ENCODE measurements at regions not wholly inside any gene's neighbourhood (a gene's known extent, or its start where the extent isn't known, plus 50 kb on each side); places are given as distances from the start of the nearest gene placed in this dataset.

DNA sequence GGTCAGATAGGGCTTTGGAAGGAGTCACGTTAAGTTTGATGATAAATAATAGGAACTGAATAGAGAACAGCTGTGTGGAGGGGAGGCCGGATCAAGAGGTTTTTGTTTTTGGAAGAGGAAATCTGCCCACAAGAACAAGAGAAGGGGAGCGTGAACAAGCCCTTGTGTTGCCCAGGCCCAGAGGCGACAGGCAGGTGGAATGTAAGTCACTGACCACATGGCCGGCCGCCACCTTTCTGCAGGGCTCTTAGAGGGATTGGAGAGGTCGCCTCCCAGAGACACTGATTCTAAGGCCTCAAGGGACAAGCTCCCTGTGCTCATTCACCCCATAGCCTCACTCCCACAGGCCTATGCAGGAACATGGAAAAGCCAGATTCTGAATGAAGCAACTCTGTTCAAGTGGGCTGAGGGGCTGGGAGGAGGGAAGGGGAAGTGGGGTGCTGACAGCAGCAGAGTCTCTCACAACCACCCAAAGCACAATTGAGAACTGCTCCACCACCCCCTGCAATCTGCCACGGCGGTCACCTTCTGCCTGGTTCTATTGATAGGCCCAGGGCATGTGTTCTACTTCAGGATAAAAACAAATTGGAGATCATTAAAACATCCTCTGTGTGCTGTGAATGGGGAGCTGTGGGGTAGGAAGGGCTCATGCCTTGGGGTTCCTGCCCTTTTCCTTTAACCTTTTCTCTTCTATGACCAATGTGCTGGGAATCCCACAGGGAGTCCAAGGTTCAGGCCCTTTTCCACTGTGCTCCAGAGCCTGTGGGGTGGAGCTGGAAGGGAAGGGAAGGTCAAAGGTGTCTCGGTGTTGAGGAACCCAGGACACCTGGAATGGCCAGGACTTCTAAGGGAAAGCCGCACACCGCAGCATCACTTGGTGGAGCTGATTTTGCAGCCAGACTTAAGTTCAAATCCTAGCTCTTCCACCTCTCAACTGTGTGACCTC, 63.3 kb upstream of the PARP1 start:
- TF ChIP-seq, protein P1, sequence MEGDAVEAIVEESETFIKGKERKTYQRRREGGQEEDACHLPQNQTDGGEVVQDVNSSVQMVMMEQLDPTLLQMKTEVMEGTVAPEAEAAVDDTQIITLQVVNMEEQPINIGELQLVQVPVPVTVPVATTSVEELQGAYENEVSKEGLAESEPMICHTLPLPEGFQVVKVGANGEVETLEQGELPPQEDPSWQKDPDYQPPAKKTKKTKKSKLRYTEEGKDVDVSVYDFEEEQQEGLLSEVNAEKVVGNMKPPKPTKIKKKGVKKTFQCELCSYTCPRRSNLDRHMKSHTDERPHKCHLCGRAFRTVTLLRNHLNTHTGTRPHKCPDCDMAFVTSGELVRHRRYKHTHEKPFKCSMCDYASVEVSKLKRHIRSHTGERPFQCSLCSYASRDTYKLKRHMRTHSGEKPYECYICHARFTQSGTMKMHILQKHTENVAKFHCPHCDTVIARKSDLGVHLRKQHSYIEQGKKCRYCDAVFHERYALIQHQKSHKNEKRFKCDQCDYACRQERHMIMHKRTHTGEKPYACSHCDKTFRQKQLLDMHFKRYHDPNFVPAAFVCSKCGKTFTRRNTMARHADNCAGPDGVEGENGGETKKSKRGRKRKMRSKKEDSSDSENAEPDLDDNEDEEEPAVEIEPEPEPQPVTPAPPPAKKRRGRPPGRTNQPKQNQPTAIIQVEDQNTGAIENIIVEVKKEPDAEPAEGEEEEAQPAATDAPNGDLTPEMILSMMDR (IDR thresholded peaks at IDR 0.05): no peak
- no peak for TF ChIP-seq EZH2 (IDR thresholded peaks at IDR 0.05; ENCODE audit: borderline replicate concordance, insufficient read depth, low read depth, low read length, poor library complexity, severe bottlenecking)

All from B cell (primary cell).